Natural killer cell (primary cell): ENCODE measurements at regions not wholly inside any gene's neighbourhood (a gene's known extent, or its start where the extent isn't known, plus 50 kb on each side); places are given as distances from the start of the nearest gene placed in this dataset.

Experiments
- ATAC-seq, 3 donors: fragments of 150-1000 bp in 2 of 3; fragments of 200-7000 bp in 1 of 3; cut with Tn5 transposase; 1 replicate in 1 of 3; 2 replicates in 2 of 3; pipeline ENCODE4 v1.10.0; 2021; ENCODE audit warnings: mild to moderate bottlenecking in 2 of 3, moderate library complexity in 2 of 3
- DNase-seq, 2 donors: peaks; one replicate each; pipeline versions ENCODE4 v3.0.0 to v3.0.0-alpha.2; 2013 to 2021; ENCODE audit warnings: mixed read lengths in 1 of 2
- H3K27ac ChIP-seq: one replicate; pipeline ENCODE4 v1.5.1; 2013; ENCODE audit warnings: mild to moderate bottlenecking, low read length
- H3K27me3 ChIP-seq: one replicate; pipeline ENCODE4 v1.6.1; 2013; ENCODE audit warnings: low read length; ENCODE audit not compliant: control insufficient read depth, insufficient read depth
- H3K36me3 ChIP-seq: one replicate; pipeline ENCODE4 v1.6.1; 2013; ENCODE audit warnings: low read length; ENCODE audit not compliant: control insufficient read depth, insufficient read depth
- H3K4me1 ChIP-seq: one replicate; pipeline ENCODE4 v1.6.1; 2013; ENCODE audit warnings: low read length; ENCODE audit not compliant: control insufficient read depth, insufficient read depth
- H3K4me3 ChIP-seq: one replicate; pipeline ENCODE4 v1.5.1; 2013; ENCODE audit warnings: low read length
- H3K9me3 ChIP-seq: one replicate; pipeline ENCODE4 v1.6.1; 2013; ENCODE audit warnings: low read length; ENCODE audit not compliant: control insufficient read depth, insufficient read depth
- H3K27ac Mint-ChIP-seq, 2 donors: one replicate each; pipeline ENCODE4 v1.8.0; 2022; ENCODE audit warnings: mild to moderate bottlenecking in 2 of 2, mixed read lengths in 2 of 2, moderate library complexity in 1 of 2
- H3K27me3 Mint-ChIP-seq, 2 donors: one replicate each; pipeline ENCODE4 v1.8.0; 2022; ENCODE audit warnings: low read depth in 2 of 2, mixed read lengths in 2 of 2
- H3K36me3 Mint-ChIP-seq: one replicate; pipeline ENCODE4 v1.8.0; 2022; ENCODE audit warnings: mixed read lengths
- H3K4me1 Mint-ChIP-seq, 2 donors: one replicate each; pipeline ENCODE4 v1.8.0; 2022; ENCODE audit warnings: mixed read lengths in 2 of 2
- H3K4me3 Mint-ChIP-seq: one replicate; pipeline ENCODE4 v1.8.0; 2022; ENCODE audit warnings: mild to moderate bottlenecking, moderate library complexity, mixed read lengths
- H3K9me3 Mint-ChIP-seq, 2 donors: one replicate each; pipeline ENCODE4 v1.8.0; 2022; ENCODE audit warnings: mixed read lengths in 2 of 2
- WGBS: methylation state at CpG from one replicate; pipeline ENCODE4 v1.1.7; 2013; ENCODE audit warnings: missing lambda C conversion rate; ENCODE audit not compliant: insufficient coverage; 5-methylcytosine and 5-hydroxymethylcytosine counted together
- intact Hi-C: fragments of 100-400 bp; cut with micrococcal nuclease; formaldehyde crosslinking; loops from one replicate; pipeline ENCODE4 v1.14.2; 2022
- TF ChIP-seq, protein P1 (sequence below): fragments of 200-600 bp; IDR thresholded peaks from one replicate; pipeline ENCODE4 v1.8.0; 2022; ENCODE audit warnings: antibody characterized with exemption

DNA sequence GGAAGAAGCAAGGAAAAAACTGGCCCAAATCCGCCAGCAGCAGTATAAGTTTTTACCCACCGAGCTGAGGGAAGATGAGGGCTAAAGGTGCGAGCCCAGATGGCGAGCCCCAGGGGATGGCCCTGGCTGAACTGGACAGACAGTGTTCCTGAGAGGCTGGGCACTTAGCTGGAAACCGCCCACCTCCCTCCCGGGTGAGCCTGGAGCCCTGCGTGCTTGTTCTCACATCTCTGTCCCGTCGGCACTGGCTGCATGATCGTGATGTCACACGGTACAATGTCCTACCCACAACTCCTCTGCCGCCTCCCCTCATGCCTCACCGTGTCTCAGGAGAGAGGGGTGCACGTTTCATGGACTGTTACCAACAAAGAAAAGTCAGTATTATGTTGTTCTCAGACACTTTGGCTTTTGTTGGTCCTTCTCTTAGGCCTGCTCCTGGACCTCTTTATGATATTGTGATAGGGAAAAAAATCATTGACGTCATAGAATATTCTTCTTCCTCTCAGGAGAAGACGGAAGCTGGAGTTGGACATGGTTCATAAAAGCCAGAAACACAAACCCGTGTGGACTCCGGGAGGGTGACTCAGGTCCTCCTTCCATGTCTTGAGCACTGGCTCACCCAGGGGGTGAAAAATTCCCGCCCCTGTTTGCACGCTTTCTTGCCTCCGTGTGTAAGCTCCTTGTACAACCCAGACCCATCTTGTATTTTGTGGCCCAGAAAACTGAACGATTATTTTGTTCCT is 201.8 kb upstream of the TPM1 start:
- Histone ChIP-seq H3K9me3 (no peaks in the 10 kb centered on the region), H3K4me1 (no peaks in the 10 kb centered on the region), H3K4me3 (no peak overlapping the region), H3K27ac (no peak overlapping the region), H3K27me3 (no peaks in the 10 kb centered on the region), H3K36me3 (no peaks in the 10 kb centered on the region)
- TF ChIP-seq, protein P1, sequence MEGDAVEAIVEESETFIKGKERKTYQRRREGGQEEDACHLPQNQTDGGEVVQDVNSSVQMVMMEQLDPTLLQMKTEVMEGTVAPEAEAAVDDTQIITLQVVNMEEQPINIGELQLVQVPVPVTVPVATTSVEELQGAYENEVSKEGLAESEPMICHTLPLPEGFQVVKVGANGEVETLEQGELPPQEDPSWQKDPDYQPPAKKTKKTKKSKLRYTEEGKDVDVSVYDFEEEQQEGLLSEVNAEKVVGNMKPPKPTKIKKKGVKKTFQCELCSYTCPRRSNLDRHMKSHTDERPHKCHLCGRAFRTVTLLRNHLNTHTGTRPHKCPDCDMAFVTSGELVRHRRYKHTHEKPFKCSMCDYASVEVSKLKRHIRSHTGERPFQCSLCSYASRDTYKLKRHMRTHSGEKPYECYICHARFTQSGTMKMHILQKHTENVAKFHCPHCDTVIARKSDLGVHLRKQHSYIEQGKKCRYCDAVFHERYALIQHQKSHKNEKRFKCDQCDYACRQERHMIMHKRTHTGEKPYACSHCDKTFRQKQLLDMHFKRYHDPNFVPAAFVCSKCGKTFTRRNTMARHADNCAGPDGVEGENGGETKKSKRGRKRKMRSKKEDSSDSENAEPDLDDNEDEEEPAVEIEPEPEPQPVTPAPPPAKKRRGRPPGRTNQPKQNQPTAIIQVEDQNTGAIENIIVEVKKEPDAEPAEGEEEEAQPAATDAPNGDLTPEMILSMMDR: no peak
- H3K4me1 Mint-ChIP-seq: no peaks in the 10 kb centered on the region
- peaks cover 0 to 3% of the 10 kb centered on the region in 2 donors for H3K27me3 Mint-ChIP-seq
- no peaks in the 10 kb centered on the region for H3K9me3 Mint-ChIP-seq
- no peak overlapping the region for H3K4me3 Mint-ChIP-seq
- DNase-seq (no peak), ATAC-seq (no peak)
- intact Hi-C loops: no loop called here
- 93% methylated on average over 22 of the region's 22 CpGs for WGBS
- no peak overlapping the region for H3K27ac Mint-ChIP-seq
- no peaks in the 10 kb centered on the region for H3K36me3 Mint-ChIP-seq

DNA sequence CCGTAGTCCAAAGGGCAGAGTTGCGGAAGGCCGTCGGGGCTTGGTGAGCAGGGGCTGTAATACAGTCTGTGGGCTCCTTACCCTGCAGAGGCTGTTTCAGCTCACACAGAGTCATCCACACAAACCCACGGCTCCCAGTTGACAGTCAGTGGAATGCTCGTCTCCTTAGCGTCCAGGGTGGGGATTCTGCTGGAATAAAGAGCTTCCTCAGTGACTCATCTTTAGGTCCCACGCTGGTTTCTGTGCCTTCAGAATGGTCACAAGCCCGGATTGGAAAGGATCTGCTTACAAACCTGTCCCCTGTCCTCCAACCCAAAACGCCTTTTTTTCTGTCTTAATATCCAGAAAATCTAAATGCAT is 201.3 kb upstream of the TPM1 start:
- no peaks in the 10 kb centered on the region for H3K4me1 Mint-ChIP-seq
- 86% methylated on average over 10 of the region's 10 CpGs for WGBS
- no peak overlapping the region for H3K4me3 ChIP-seq
- no peak overlapping the region for H3K27ac Mint-ChIP-seq
- ATAC-seq (no peak), DNase-seq (no peak)
- H3K4me3 Mint-ChIP-seq: no peak overlapping the region
- H3K9me3 ChIP-seq: no peaks in the 10 kb centered on the region
- no peaks in the 10 kb centered on the region for H3K36me3 Mint-ChIP-seq
- H3K27me3 Mint-ChIP-seq: peaks cover 0 to 3% of the 10 kb centered on the region in 2 donors
- no peaks in the 10 kb centered on the region for H3K9me3 Mint-ChIP-seq
- no peak overlapping the region for H3K27ac ChIP-seq
- intact Hi-C loops: no loop called here
- H3K36me3 ChIP-seq: no peaks in the 10 kb centered on the region
- TF ChIP-seq, protein P1: no peak
- H3K27me3 ChIP-seq: no peaks in the 10 kb centered on the region
- H3K4me1 ChIP-seq: no peaks in the 10 kb centered on the region

DNA sequence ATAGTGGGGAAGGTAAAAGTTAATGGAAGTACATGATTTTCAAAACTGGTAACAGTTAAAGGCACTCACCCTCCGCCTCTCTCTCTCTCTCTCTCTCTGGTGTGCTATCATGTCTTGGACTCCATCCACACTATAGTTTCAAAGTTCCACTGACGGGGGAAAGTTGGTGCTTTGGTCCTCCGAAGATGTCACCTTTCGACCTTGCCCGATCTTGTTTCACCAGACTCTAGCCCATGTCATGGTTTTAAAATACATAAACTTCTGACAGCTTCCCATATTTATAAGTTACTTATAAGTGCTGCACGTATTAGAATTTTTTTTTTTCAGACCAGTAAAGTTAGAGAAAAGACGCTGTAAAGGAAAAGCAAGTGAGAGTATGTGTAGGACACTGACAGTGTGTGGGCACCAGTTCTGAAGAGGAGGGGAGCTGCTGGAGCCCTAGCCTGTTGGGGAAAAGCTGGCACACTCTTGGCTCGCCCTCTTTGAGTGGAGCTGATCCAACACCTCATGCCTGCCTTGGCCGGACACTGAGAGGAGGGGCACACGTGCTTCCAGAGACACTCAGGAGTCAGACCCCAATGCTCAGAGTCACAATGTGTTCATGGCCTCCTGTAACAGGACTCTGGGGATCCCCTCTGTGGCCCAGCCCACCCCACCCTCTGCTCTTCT is 200.5 kb upstream of the TPM1 start:
- no peaks in the 10 kb centered on the region for H3K27me3 ChIP-seq
- TF ChIP-seq, protein P1: no peak
- WGBS: 89% methylated on average over 10 of the region's 10 CpGs
- intact Hi-C loops: no loop called here
- Mint-ChIP-seq H3K36me3 (no peaks in the 10 kb centered on the region), H3K4me3 (no peak overlapping the region), H3K4me1 (no peaks in the 10 kb centered on the region), H3K9me3 (no peaks in the 10 kb centered on the region), H3K27ac (no peak overlapping the region), H3K27me3 (peaks cover 0 to 3% of the 10 kb centered on the region in 2 donors)
- H3K36me3 ChIP-seq: no peaks in the 10 kb centered on the region
- DNase-seq: no peak
- no peak for ATAC-seq
- no peaks in the 10 kb centered on the region for H3K4me1 ChIP-seq
- H3K4me3 ChIP-seq: no peak overlapping the region
- no peak overlapping the region for H3K27ac ChIP-seq
- no peaks in the 10 kb centered on the region for H3K9me3 ChIP-seq

DNA sequence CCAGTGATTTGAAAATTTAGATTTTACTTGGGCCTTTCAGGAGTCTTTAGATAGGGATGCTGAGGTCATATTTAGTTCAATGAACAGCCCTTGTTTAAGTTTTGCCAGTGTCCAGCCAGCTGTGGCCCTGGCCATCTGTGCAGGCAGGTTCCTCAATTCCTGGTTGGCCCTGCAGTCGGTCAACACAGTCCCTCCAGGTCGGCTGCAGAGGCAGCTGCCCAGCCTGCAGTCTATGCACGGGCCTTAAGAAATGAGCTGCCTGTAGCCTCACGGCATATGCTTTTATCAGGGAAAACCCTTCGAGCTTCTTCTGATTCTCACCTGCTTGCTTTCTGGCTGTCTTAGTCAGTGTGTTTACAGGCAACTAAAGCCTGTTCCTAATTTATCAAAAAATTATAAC is 199.2 kb upstream of the TPM1 start:
- TF ChIP-seq, protein P1: no peak
- H3K27ac Mint-ChIP-seq: no peak overlapping the region
- peaks cover under 1 to 3% of the 10 kb centered on the region in 2 donors for H3K27me3 Mint-ChIP-seq

More for the DNA sequence above, 199.2 kb upstream of the TPM1 start:
- ATAC-seq: no peak
- intact Hi-C loops: no loop called here
- Mint-ChIP-seq H3K4me1 (no peaks in the 10 kb centered on the region), H3K9me3 (no peaks in the 10 kb centered on the region), H3K36me3 (no peaks in the 10 kb centered on the region), H3K4me3 (no peak overlapping the region)
- Histone ChIP-seq H3K36me3 (no peaks in the 10 kb centered on the region), H3K4me1 (no peaks in the 10 kb centered on the region), H3K27ac (no peak overlapping the region), H3K4me3 (no peak overlapping the region), H3K27me3 (no peaks in the 10 kb centered on the region), H3K9me3 (no peaks in the 10 kb centered on the region)
- no peak for DNase-seq
- 83% methylated on average over 5 of the region's 5 CpGs for WGBS
